Neural cell (in vitro differentiated cells): ENCODE measurements at regions not wholly inside any gene's neighbourhood (a gene's known extent, or its start where the extent isn't known, plus 50 kb on each side); places are given as distances from the start of the nearest gene placed in this dataset.

Experiments
- EP300 ChIP-seq: fragments of 450-650 bp; conservative IDR thresholded peaks from 2 replicates; pipeline ENCODE4 v1.6.1; 2014; ENCODE audit warnings: antibody characterized with exemption, mild to moderate bottlenecking, moderate library complexity; ENCODE audit not compliant: poor library complexity, severe bottlenecking
- EZH2 ChIP-seq: fragments of 200-600, 300-800 bp; shearing (Covaris generic), sonication (generic); IDR thresholded peaks from 2 replicates; pipeline ENCODE4 v1.6.1; 2014; ENCODE audit warnings: antibody characterized with exemption, low read length, borderline replicate concordance, mild to moderate bottlenecking; ENCODE audit not compliant: insufficient read depth, poor library complexity, severe bottlenecking
- MXI1 ChIP-seq: fragments of 450-650 bp; conservative IDR thresholded peaks from 2 replicates; pipeline ENCODE4 v1.6.1; 2014; ENCODE audit warnings: antibody characterized with exemption, mild to moderate bottlenecking; ENCODE audit not compliant: poor library complexity, severe bottlenecking
- POLR2AphosphoS5 ChIP-seq: IDR thresholded peaks from 2 replicates; pipeline ENCODE4 v1.6.1; 2012
- RAD21 ChIP-seq: fragments of 450-650 bp; conservative IDR thresholded peaks from 2 replicates; pipeline ENCODE4 v1.6.1; 2014; ENCODE audit warnings: antibody characterized with exemption, mild to moderate bottlenecking, moderate library complexity
- SMC3 ChIP-seq: fragments of 450-650 bp; conservative IDR thresholded peaks from 2 replicates; pipeline ENCODE4 v1.6.1; 2014; ENCODE audit warnings: antibody characterized with exemption, mild to moderate bottlenecking, moderate library complexity; ENCODE audit not compliant: poor library complexity
- TAF1 ChIP-seq: IDR thresholded peaks from 2 replicates; pipeline ENCODE4 v1.6.1; 2012; ENCODE audit warnings: low read depth
- TF ChIP-seq, protein P1 (sequence below): fragments of 450-650 bp; IDR thresholded peaks from 2 replicates; pipeline ENCODE4 v1.5.1; 2014; ENCODE audit warnings: antibody characterized with exemption, mild to moderate bottlenecking, moderate library complexity; ENCODE audit not compliant: poor library complexity, severe bottlenecking

DNA sequence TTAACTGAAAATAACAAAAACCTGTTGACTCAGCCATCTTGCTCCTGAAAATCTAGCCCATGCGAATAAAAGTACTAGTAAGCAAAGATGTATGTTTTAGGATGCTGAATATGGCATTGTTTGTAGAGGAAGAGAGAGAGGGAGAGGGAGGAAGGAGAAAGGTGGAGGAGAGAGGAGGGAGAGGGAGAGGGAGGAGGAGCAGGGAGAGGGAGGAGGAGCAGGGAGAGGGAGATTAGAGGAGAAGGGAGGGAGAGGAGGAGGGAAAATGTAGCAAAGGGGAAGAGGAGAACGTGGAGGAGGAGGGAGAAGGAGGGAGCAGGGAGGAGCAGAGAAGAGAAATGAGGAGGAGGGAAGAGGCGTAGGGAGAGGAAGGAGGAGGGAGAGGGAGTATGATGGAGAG lies 324.5 kb upstream of the EEF2KMT start:
- TF ChIP-seq, protein P1, sequence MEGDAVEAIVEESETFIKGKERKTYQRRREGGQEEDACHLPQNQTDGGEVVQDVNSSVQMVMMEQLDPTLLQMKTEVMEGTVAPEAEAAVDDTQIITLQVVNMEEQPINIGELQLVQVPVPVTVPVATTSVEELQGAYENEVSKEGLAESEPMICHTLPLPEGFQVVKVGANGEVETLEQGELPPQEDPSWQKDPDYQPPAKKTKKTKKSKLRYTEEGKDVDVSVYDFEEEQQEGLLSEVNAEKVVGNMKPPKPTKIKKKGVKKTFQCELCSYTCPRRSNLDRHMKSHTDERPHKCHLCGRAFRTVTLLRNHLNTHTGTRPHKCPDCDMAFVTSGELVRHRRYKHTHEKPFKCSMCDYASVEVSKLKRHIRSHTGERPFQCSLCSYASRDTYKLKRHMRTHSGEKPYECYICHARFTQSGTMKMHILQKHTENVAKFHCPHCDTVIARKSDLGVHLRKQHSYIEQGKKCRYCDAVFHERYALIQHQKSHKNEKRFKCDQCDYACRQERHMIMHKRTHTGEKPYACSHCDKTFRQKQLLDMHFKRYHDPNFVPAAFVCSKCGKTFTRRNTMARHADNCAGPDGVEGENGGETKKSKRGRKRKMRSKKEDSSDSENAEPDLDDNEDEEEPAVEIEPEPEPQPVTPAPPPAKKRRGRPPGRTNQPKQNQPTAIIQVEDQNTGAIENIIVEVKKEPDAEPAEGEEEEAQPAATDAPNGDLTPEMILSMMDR, result no peak
- no peak for TF ChIP-seq TAF1
- no peak for TF ChIP-seq POLR2AphosphoS5
- no peak for TF ChIP-seq MXI1
- no peak for TF ChIP-seq SMC3
- no peak for TF ChIP-seq EZH2
- TF ChIP-seq EP300, result no peak
- TF ChIP-seq RAD21, result no peak
